MM.1S (cell line): ENCODE measurements at regions not wholly inside any gene's neighbourhood (a gene's known extent, or its start where the extent isn't known, plus 50 kb on each side); places are given as distances from the start of the nearest gene placed in this dataset.

ENCODE experiments used
- DNase-seq: peaks from one replicate; pipeline ENCODE4 v3.0.0-alpha.2; 2015
- H2AFZ ChIP-seq: fragments of 300-600 bp; sonication (generic); 2 replicates; pipeline ENCODE4 v1.6.0; 2016; ENCODE audit warnings: antibody characterized with exemption, low read length
- H3F3A ChIP-seq: fragments of 300-600 bp; sonication (generic); 2 replicates; pipeline ENCODE4 v1.6.1; 2016; ENCODE audit warnings: mild to moderate bottlenecking, antibody characterized with exemption, low read length, moderate library complexity, mixed read lengths; ENCODE audit not compliant: insufficient read depth
- H3K27ac ChIP-seq: fragments of 300-600 bp; sonication (generic); 2 replicates; pipeline ENCODE4 v1.5.1; 2016; ENCODE audit warnings: mild to moderate bottlenecking, low read length
- H3K27me3 ChIP-seq: fragments of 300-600 bp; sonication (generic); replicated peaks from 2 replicates; pipeline ENCODE4 v1.6.0; 2016; ENCODE audit warnings: low read length; ENCODE audit not compliant: insufficient read depth
- H3K36me3 ChIP-seq: fragments of 300-600 bp; sonication (generic); replicated peaks from 2 replicates; pipeline ENCODE4 v1.6.1; 2016; ENCODE audit warnings: mild to moderate bottlenecking, low read length, mixed read lengths; ENCODE audit not compliant: insufficient read depth
- H3K4me1 ChIP-seq: fragments of 300-600 bp; sonication (generic); 2 replicates; pipeline ENCODE4 v1.6.1; 2016; ENCODE audit warnings: low read length, mixed read lengths
- H3K4me2 ChIP-seq: fragments of 300-600 bp; sonication (generic); 2 replicates; pipeline ENCODE4 v1.6.0; 2016; ENCODE audit warnings: low read depth, low read length
- H3K4me3 ChIP-seq: fragments of 300-600 bp; sonication (generic); 2 replicates; pipeline ENCODE4 v1.5.1; 2016; ENCODE audit warnings: low read length, mixed read lengths
- H3K79me2 ChIP-seq: fragments of 300-600 bp; sonication (generic); 2 replicates; pipeline ENCODE4 v1.6.1; 2016; ENCODE audit warnings: mixed run types, low read length, mixed read lengths
- H3K9ac ChIP-seq: fragments of 300-600 bp; sonication (generic); 2 replicates; pipeline ENCODE4 v1.6.1; 2016; ENCODE audit warnings: low read length, mixed read lengths
- H3K9me2 ChIP-seq: fragments of 300-600 bp; sonication (generic); replicated peaks from 2 replicates; pipeline ENCODE4 v1.6.1; 2016; ENCODE audit warnings: mild to moderate bottlenecking, low read length, mixed read lengths; ENCODE audit not compliant: insufficient read depth
- H3K9me3 ChIP-seq: fragments of 300-600 bp; sonication (generic); replicated peaks from 2 replicates; pipeline ENCODE4 v1.6.1; 2016; ENCODE audit warnings: mild to moderate bottlenecking, low read length, mixed read lengths; ENCODE audit not compliant: insufficient read depth
- H4K20me1 ChIP-seq: fragments of 300-600 bp; sonication (generic); 2 replicates; pipeline ENCODE4 v1.6.1; 2016; ENCODE audit warnings: mild to moderate bottlenecking, low read length, moderate library complexity, mixed read lengths; ENCODE audit not compliant: insufficient read depth
- CTCF ChIP-seq: fragments of 300-600 bp; sonication (generic); IDR thresholded peaks from 2 replicates; pipeline ENCODE4 v1.5.1; 2016; ENCODE audit warnings: antibody characterized with exemption, low read length, mixed read lengths
- EZH2 ChIP-seq: fragments of 300-600 bp; sonication (generic); optimal IDR thresholded peaks from 2 replicates; pipeline ENCODE3; 2017; ENCODE audit warnings: low read depth, mild to moderate bottlenecking, antibody characterized with exemption, low read length, mixed read lengths
- EZH2phosphoT487 ChIP-seq: fragments of 300-600 bp; sonication (generic); IDR thresholded peaks from 2 replicates; pipeline ENCODE4 v1.6.1; 2018; ENCODE audit warnings: antibody characterized with exemption, low read length

- no peak overlapping the region for H3K27ac ChIP-seq
- H3K9me2 ChIP-seq = no peaks in the 10 kb centered on the region
- H3K4me1 ChIP-seq = no peaks in the 10 kb centered on the region
- no peaks in the 10 kb centered on the region for H3K79me2 ChIP-seq
- H3K4me3 ChIP-seq = no peak overlapping the region
- no peak overlapping the region for H3K9ac ChIP-seq
- H3K27me3 ChIP-seq = no peaks in the 10 kb centered on the region
- H3K36me3 ChIP-seq = no peaks in the 10 kb centered on the region
- H3K9me3 ChIP-seq = no peaks in the 10 kb centered on the region
- H3K4me2 ChIP-seq = no peak overlapping the region
- H4K20me1 ChIP-seq = no peaks in the 10 kb centered on the region
- H2AFZ ChIP-seq = no peak overlapping the region
- TF ChIP-seq EZH2phosphoT487 = no peak
- no peak for TF ChIP-seq EZH2
- TF ChIP-seq CTCF = no peak
- no peaks in the 10 kb centered on the region for H3F3A ChIP-seq
- no peak for DNase-seq
Observed at GRCh38 chr6:153442096-153442495, 311.0 kb upstream of the RGS17 start.

- Histone ChIP-seq H3K9ac (no peak overlapping the region), H3F3A (no peaks in the 10 kb centered on the region), H3K9me2 (no peaks in the 10 kb centered on the region), H3K27ac (no peak overlapping the region), H3K79me2 (no peaks in the 10 kb centered on the region), H3K27me3 (no peaks in the 10 kb centered on the region), H4K20me1 (no peaks in the 10 kb centered on the region), H3K4me1 (no peaks in the 10 kb centered on the region), H3K4me3 (no peak overlapping the region), H3K9me3 (no peaks in the 10 kb centered on the region), H2AFZ (no peak overlapping the region), H3K36me3 (no peaks in the 10 kb centered on the region), H3K4me2 (no peak overlapping the region)
- TF ChIP-seq EZH2 (no peak), EZH2phosphoT487 (no peak), CTCF (no peak)
- no peak for DNase-seq
Observed at GRCh38 chr6:153437193-153437592, 306.1 kb upstream of the RGS17 start.

GRCh38 chr6:153436351-153436750, 305.3 kb upstream of the RGS17 start:
- DNase-seq = no peak
- H3K4me2 ChIP-seq = no peak overlapping the region
- H2AFZ ChIP-seq = no peak overlapping the region
- no peaks in the 10 kb centered on the region for H3F3A ChIP-seq
- H3K79me2 ChIP-seq = no peaks in the 10 kb centered on the region
- H3K9me3 ChIP-seq = no peaks in the 10 kb centered on the region
- H3K27me3 ChIP-seq = no peaks in the 10 kb centered on the region
- no peak overlapping the region for H3K9ac ChIP-seq
- no peaks in the 10 kb centered on the region for H3K9me2 ChIP-seq
- no peaks in the 10 kb centered on the region for H3K4me1 ChIP-seq
- no peak overlapping the region for H3K27ac ChIP-seq
- no peak overlapping the region for H3K4me3 ChIP-seq
- TF ChIP-seq EZH2 (no peak), CTCF (no peak), EZH2phosphoT487 (no peak)
- H3K36me3 ChIP-seq = no peaks in the 10 kb centered on the region
- H4K20me1 ChIP-seq = no peaks in the 10 kb centered on the region
